H1 (cell line): ENCODE measurements at regions not wholly inside any gene's neighbourhood (a gene's known extent, or its start where the extent isn't known, plus 50 kb on each side); places are given as distances from the start of the nearest gene placed in this dataset.

Source experiments
- CREB1 ChIP-seq: IDR thresholded peaks from 2 replicates; pipeline ENCODE4 v1.6.1; 2012; ENCODE audit warnings: inconsistent platforms
- PHF8 ChIP-seq: fragments of 200-600 bp; sonication (generic); conservative IDR thresholded peaks from 2 replicates; pipeline ENCODE4 v1.7.1; 2012; ENCODE audit warnings: low read depth, mild to moderate bottlenecking, inconsistent platforms, low read length, moderate library complexity
- POLR2AphosphoS5 ChIP-seq: IDR thresholded peaks from 2 replicates; pipeline ENCODE4 v1.6.1; 2011; ENCODE audit warnings: low read depth, low read length
- RAD21 ChIP-seq, 2 experiments: IDR thresholded peaks in 1 of 2; conservative IDR thresholded peaks in 1 of 2; 2 replicates each; pipeline ENCODE4 v1.6.1; 2011; ENCODE audit warnings: low read depth in 2 of 2, low read length in 2 of 2, improper control_type of control experiment in 1 of 2, inconsistent platforms in 1 of 2, mild to moderate bottlenecking in 1 of 2, moderate library complexity in 1 of 2
- SIN3A ChIP-seq, 2 experiments: IDR thresholded peaks in 1 of 2; conservative IDR thresholded peaks in 1 of 2; 2 replicates each; pipeline ENCODE4 v1.6.1; 2011 to 2012; ENCODE audit warnings: low read length in 2 of 2, improper control_type of control experiment in 1 of 2, low read depth in 1 of 2, mild to moderate bottlenecking in 1 of 2
- SRF ChIP-seq: IDR thresholded peaks from 2 replicates; pipeline ENCODE4 v1.6.1; 2011; ENCODE audit warnings: mild to moderate bottlenecking, low read depth, low read length, moderate library complexity
- TBP ChIP-seq: IDR thresholded peaks from 2 replicates; pipeline ENCODE4 v1.6.1; 2011; ENCODE audit warnings: low read depth, low read length, improper control_type of control experiment
- ZNF274 ChIP-seq: IDR thresholded peaks from 2 replicates; pipeline ENCODE4 v1.7.0; 2012; ENCODE audit warnings: low read length, borderline replicate concordance; ENCODE audit errors: extremely low read depth
- TF ChIP-seq, protein P1 (sequence below): IDR thresholded peaks from 2 replicates; pipeline ENCODE4 v1.6.1; 2011; ENCODE audit warnings: low read depth, mild to moderate bottlenecking, low read length; ENCODE audit not compliant: insufficient read depth

GRCh38 chr1:5752746-5753548 lies 239.3 kb downstream of the NPHP4 start (continued):
- no peak for TF ChIP-seq RAD21 (IDR thresholded peaks at IDR 0.05 in 1 of 2, conservative IDR thresholded peaks at IDR 0.05 in 1 of 2; ENCODE audit: low read depth in 2 of 2, low read length in 2 of 2)
- no peak for TF ChIP-seq PHF8
- TF ChIP-seq ZNF274 = no peak
- TF ChIP-seq SRF = no peak
- no peak for TF ChIP-seq POLR2AphosphoS5
- no peak for TF ChIP-seq TBP
- TF ChIP-seq CREB1 = no peak
- no peak for TF ChIP-seq SIN3A (conservative IDR thresholded peaks at IDR 0.05 in 1 of 2, IDR thresholded peaks at IDR 0.05 in 1 of 2; ENCODE audit: low read depth in 1 of 2, low read length in 2 of 2)
- TF ChIP-seq, protein P1, sequence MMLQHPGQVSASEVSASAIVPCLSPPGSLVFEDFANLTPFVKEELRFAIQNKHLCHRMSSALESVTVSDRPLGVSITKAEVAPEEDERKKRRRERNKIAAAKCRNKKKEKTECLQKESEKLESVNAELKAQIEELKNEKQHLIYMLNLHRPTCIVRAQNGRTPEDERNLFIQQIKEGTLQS = no peak
